GM21447 (cell line): ENCODE measurements at regions not wholly inside any gene's neighbourhood (a gene's known extent, or its start where the extent isn't known, plus 50 kb on each side); places are given as distances from the start of the nearest gene placed in this dataset.
"Not testable (repeated sequence)": the region's sequence is repeated elsewhere in the genome, so short reads cannot be mapped to it uniquely, and the experiment has no call there.

ENCODE experiments used
- ATAC-seq: cut with Tn5 transposase; IDR thresholded peaks from one replicate; pipeline ENCODE4 v1.9.1; 2021; ENCODE audit not compliant: unreplicated experiment

DNA sequence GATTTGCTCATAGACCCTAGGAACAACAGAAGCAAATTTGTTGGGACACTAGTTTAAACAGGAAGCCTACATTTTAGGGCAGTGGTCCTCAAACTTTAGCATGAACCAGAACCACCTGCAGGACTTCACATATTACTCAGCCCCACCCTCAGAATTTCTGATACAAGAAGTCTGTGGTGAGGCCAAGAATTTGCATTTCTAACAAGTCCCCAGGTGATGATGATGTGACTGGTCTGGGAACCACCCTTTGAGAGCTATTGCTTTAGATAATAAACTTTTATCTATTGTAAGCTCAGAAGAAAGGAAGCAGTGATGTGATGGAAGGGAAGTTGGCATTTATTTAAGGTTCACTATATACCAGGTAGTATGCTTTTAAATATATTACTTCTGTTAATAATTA, 194.0 kb downstream of the FAM181B start:
- peak; percentile 65 for ATAC-seq

DNA sequence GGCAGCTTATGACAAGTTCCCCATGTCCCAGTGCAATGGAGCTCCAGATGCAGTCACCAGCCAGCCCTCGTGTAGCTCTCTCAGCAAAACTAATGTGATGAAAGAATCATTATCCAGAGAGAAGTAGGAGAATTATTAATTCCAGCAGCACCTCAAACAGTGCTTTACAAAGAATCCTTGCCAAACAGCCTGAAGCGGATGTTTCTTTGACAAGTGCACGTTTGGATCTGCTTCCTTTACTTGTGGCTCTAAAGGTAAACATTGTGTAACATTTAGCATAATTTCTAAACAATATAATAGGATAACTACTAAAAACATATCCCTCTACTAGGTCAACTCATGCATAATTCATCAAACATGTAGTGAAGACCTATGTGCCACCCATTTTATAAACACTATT, 197.0 kb downstream of the FAM181B start:
- ATAC-seq: no peak

DNA sequence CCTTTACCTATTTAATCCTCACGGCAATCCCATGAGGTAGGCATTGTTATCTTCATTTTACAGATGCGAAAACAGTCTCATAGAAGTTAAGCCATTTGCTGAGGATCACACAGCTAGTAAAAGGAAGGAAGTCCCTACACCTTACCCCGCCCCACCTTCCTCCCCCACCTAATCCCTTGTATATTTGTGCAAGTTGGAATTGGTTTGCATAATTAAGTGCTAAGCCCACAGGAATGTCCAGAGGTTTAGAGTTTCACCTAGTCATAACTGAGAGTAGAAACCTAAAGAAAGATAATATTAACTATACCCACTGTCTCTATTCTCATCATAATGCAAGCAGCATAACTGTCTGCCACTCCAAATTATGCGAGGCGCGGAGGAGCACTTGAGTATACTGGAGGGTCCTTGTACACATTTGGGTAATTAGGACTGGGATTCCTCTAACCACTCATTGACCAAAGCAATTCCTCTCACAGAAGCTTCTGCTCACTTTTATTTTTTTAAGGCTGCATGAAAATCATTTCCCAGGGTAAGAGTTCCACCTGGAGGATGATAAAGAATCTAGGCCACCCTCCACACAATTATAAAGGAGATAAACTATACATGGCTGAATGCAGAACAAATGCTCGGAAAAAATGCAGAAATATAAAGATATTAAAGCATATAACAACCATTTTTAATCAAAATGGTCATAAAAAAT, 199.9 kb downstream of the FAM181B start:
- no peak for ATAC-seq

DNA sequence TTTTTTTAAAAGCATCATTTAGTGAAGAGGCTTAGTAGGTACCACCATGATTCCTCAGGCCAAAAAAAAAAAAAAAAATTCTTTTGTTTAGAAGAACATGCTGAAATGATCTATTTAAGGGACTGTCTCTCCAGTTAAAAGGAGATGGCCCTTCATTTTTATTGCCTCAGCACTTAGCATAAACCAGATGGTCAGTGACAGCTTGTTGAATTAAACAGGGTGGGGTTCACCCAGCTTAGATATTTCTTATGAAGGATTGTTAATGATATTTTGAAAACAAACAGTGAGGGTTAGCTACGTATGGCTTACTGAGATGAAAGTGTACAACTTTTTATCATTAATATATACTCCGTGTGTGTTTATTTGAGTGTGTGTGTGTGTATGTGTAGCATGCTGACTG, 203.7 kb downstream of the FAM181B start:
- ATAC-seq: no peak

DNA sequence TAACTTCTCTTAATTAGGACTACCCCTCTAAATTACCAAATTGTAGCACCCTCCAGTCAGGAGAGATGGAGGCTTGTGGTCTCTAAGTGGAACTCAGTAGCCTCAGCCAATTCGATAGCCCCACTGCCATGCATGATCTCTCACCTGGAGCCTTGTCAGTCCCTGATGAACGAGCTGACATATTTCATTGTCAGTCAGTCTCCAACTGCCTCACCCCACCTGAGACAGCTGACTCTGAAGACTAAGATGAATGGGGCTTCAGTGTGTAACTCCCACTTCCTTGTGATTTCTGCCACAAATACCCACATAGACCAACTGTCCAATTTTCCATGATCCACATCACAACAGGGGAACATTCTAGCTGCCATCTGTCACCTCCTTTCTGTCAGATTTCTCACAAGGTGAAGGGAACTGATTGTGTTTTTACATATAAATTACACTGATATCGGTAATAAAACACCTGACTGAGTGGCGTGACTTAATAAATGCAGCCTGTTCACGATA, 206.5 kb downstream of the FAM181B start:
- no peak for ATAC-seq

DNA sequence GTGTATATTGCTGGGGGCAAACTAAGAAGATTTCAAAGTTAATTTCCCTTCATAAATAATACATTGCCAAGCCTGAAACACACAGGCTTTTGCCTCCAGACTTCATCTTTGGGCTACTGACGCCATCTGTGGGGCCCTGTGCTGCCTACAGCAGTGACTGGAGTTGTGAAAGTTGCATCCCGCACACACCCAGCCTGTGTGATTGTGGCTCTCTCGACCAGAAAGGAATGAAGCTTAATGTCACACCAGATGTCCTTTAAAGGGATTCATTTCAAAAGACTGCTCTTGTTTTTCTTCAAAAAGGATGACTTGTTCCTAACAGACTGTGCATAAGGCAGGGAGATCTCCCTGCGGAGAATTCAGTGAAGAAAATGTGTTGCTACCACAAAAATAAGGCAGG, 210.5 kb downstream of the FAM181B start:
- ATAC-seq: no peak

DNA sequence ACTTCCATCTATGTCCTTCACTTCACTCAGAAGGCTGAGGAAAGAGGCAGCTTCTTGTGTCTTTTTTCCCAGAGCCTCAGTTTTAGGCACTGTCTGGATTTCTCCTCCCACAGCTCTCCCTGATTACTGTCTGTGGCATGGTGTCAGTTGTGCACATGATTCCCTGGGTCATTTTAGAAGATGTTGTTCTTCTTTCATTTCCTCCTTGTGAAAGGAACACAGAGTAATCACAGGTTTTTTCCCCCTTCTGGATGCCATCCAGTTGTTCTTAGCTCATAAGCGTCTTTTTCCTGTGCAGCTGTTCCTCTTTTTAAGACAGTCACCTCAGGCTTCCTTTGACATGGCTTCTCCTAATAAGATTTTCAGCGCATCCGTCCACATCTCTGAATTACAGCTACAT, 212.2 kb downstream of the FAM181B start:
- ATAC-seq: no peak

DNA sequence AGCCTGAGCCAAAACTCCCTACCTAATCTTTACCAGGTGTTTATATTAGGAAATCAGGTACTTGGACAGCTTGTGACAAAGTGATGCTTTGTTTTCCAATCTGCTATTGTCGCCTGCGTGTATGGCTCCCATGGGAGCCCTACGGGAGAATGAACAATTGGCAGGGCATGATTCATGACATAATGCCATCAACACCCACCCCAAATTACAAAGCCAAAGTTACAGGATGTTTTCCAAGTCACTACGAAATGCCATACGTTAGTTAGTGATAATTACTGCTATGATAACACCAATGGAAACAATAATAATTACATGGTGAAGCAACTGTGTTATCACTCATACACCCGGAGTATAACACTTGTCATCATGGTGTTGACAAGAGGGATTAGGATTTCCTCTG, 226.4 kb downstream of the FAM181B start:
- ATAC-seq: no peak

DNA sequence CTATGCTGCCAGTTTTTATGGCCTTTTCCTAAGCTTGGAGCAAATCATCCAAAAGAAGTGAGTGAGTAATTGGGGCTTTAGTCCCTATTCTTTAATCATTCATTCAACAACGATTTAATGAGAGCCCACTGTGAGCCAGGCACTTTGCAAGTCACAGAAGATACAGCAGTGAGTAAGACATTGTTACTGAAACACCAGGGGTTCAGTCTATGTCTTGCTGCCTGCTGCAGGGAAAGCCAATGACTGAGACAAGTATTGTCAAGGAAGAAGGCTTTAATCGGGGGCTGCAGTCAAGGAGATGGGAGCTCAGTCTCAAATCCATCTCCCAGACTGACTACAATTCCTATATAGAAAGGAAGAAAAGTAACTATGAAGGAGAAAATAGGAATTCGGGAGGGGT, 228.3 kb downstream of the FAM181B start:
- no peak for ATAC-seq

DNA sequence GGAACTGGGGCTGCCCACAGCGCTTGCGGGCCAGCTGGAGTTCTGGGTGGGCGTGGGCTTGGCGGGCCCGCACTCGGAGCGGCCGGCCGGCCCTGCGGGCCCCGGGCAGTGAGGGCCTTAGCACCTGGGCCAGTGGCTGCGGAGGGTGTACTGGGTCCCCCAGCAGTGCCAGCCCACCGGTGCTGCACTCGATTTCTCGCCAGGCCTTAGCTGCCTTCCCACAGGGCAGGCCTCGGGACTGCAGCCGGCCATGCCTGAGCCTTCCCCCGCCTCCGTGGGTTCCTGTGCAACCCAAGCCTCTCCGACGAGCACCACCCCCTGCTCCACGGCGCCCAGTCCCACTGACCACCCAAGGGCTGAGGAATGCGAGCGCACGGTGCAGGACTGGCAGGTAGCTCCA, 232.5 kb downstream of the FAM181B start:
- not testable (repeated sequence) for ATAC-seq

DNA sequence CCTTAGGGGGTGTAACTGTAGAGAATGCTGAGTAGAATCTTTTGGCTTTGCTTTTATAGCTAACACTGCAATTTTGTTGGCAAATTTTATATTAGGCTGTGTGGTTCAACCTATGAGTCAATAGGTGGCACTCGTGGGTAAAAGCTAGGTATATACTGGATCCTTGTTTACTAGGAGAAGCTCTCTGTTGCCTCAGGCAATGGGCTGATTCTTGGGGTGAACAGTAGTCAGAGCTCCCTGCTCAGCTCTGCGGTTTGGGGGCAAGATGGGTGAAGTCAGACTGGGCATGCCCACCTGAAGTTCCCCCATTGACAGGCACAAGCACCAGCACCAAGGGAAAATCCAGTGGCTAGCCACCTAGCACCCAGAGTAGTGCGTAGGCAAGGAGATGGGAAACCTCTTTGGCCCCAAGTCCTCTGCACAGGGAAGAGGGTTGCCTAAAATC, 238.7 kb downstream of the FAM181B start:
- ATAC-seq: peak; percentile 65

DNA sequence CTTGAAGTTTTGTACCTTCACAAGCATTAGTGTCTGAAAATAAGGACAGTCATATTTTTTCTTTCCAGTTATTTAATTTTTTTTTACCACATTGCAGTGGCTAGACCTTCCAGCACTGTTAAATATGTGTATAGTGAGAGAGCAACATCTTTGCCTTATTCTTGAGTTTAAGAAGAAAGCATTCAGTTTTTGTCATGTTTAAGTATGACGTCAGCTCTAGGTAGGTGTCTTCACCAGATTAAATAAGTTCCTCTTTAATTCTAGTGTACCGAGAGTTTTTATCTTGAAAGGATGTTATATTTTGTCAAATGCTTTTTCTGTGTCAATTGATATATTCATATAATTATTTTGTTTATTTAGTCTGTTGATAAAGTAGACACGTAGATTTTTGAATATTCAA, 258.8 kb downstream of the FAM181B start:
- ATAC-seq: no peak

DNA sequence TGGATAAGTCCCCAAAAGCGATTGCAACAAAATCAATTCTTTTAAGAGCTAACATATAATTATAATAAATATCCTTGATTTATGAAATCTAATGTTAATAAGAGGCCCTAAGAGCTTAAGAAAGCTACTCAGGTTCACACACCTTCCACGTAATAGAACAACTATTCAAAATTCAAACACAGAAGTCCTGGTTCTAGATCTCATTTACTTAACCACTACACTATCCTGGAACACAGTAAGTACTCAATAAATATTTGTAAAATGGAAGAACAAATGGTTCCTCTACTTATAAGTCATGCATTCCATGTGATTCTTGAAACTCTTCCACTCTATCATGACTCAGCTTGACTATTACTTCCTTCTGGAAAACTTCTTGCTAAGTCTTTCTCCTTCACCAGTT, 268.2 kb downstream of the FAM181B start:
- ATAC-seq: no peak

DNA sequence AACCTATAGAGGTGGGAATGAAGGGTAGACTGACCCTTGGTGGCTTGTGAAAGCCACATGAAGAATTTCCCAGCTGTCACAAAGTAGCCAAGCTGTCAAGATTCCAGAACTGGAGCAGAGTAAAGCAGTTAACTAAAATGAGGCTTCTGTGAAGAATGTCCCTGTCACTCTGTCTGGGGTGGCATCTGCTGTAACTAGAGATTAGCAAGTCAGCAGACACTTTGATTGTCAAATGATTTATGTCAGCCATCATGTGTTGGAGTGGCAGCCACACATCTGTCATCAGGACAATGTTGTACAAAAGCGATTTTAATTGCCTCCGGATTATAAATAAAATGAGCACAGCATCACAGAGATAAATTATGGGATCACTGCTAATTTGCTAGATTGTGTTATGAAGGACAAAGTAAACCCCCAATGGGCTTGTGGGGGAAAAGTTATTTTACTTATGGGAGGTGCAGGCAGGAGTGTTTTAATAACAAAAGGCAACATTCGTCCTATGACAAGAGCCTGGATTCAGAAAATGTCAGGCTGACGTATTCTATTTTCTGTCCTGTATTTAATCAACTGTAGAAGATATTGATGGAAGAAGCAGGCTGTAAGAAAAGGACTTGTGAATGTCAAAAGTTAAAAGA, 270.9 kb downstream of the FAM181B start:
- no peak for ATAC-seq

DNA sequence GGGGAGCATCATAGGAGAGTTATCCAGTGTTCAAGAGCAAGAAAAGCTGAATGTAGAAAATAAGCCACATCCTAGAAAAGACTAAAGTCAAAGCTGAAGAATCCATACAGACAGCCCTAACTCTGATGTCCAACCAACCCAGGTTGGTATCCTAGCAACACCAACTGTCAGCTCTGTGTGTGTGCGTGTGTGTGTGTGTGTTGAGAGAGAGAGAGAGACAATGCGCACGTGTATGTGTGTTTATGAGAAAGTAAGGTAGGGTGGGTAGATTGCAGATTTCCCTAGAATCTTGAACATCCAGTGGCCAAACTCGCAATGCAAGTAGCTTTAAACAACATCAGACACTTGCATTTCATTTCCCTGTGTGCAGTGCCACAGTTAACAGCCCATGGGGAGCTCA, 274.9 kb downstream of the FAM181B start:
- ATAC-seq: no peak

DNA sequence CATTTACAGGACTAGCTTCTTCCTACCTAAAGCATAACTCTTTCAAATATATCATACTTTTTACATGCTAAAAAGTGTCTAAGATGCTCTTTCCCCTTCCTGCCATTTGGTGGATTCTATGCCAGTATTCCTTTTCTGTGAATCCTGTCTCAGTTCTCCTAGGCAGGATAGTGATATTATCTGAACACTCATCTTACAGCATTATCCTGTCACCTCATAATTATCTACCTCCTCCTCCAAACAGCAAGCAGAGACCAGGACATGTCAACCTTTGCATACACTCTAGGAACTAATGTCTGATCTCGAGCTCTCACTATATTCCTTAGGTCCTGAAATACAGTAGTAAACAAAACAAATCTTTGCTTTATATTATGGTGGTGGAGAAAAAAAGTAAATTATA, 275.5 kb downstream of the FAM181B start:
- no peak for ATAC-seq

DNA sequence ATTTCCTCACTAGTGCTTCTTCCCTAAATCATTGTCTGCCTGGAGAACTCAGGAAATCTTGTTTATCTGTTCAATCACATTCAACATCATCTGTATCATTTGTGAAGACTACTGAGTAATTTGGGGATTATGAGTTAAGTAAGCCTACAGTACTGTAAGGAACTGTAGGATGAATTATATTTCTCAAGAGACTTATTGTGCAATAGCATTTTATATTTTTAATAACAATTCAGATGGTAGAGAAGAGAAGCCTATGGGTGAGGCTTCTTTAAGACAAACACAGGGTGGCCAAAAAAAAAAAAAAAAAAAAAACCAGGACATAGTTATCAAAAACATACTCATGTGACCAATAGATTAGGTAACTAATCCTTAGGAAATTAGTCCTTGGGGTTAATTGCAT, 282.7 kb downstream of the FAM181B start:
- ATAC-seq: no peak

DNA sequence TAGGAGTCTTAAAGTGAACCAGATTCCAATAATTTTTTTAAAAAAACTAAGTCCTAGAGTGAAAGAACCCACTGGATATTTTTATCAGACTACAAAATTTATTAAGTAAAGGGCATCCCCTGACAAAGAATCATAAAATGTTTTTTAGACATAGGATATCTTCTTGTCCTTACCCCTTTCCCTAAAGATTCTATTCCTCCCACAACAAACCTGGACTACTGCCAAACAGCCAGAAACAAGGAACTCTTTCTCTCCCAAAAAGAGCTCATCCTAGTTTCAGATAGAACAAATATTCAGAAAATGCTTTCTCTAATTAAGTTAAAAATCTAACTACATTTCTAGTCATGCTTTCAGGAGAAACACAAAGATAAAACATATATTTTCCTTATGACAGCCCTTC, 327.1 kb downstream of the FAM181B start:
- no peak for ATAC-seq

DNA sequence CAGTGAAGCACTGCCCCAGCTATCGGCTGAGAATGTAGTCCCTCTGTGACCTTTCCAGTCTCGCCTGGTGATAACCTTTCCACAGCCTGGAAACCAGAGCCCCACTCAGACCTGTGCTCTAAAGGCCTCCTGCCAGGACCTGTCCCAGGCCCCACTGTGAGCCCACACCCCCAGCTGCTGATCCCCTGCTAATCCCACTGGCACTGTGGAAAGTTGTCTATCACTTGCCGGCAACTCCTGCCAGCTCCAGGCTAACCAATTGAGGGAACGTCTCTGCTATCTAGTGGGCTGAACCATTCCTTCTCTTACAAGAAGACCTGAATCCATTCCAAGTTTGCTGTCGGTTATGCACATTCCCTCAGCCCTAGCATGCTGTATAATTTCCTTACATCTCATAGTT, 328.2 kb downstream of the FAM181B start:
- no peak for ATAC-seq

DNA sequence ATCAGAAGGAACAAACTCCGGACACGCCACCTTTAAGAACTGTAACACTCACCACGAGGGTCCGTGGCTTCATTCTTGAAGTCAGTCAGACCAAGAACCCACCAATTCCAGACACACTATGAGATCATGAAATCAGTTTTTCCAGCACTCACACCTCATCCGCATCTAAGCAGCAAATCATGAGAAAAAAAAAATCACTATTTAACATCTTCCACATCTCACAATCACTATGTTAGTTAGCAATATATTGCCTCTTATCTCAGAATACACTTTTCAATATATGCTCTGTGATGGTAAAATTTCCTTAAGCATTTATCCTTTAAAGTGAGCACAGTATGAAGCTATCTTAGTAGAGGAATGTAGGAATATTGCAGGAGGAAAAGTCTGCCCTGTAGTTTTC, 328.7 kb downstream of the FAM181B start:
- no peak for ATAC-seq

DNA sequence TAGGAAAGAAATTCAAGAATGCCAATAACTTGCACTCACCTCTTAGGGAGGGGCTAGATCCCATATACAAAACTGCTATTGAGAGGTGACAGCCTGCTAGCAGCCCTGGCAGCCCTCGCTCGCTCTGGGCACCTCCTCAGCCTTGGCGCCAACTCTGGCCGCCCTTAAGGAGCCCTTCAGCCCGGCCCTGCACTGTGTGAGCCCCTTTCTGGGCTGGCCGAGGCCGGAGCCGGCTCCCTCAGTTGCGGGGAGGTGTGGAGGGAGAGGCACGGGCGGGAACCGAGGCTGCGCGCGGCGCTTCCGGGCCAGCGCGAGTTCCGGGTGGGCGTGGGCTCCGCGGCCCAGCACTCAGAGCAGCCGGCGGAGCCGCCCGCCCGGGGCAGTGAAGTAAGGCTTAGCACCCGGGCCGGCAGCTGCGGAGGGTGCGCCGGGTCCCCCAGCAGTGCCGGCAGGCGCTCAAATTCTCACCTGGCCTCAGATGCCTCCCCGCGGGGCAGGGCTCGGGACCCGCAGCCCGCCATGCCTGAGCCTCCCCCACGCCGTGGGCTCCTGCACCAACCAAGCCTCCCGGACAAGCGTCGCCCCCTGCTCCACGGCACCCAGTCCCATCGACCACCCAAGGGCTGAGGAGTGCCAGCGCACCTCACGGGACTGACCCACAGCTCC, 329.9 kb downstream of the FAM181B start:
- no peak for ATAC-seq

DNA sequence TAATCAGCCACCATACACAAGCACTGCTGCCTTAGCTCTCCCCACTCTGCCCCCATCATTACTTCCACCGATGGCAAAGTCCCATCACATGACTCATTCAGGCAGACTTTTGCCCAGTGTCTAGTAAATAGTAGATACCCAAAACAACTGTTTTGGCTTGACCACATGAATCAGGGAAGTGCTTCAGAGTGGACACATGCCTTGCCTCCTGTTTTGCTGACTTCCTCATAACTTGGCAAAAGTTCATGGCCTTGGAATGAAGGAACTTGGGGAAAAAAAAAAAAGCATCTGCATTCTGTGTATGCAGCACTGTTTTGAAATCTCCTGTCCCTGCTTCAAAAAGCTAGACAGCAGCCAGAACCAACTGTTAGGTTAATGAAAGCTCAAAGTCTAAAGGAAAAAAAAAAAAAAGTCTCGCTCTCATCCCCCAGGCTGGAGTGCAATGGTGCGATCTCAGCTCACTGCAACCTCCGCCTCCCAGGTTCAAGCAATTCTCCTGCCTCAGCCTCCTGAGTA, 335.3 kb downstream of the FAM181B start:
- no peak for ATAC-seq
